ENCODE measurements at regions not wholly inside any gene's neighbourhood (a gene's known extent, or its start where the extent isn't known, plus 50 kb on each side); places are given as distances from the start of the nearest gene placed in this dataset.

DNA sequence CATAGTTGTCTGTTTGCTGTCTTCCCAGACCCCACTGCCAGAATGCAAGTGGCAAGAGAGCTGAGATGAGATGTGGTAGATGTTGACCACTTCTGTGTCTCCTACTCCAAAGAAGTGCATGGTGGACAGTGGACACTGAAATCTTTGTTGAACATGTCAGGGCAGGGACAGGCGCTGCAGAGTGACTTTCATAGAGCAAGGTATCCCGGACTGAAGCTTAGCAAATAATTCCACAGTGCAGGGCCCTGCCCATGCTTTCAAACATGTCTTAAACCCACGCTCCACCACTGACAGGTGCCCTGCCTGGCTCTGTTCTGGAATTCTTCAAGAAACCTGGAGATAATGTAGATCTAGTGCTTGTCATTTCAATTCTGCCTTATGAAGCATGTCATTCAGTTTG, 470.5 kb upstream of the ID2 start:
- TF ChIP-seq POLR2A (IDR thresholded peaks at IDR 0.05; ENCODE audit: low read length) (no peak), KDM5A (IDR thresholded peaks at IDR 0.05) (no peak), RARB (CRISPR knock-in tag; IDR thresholded peaks at IDR 0.05) (no peak), RCOR1 (IDR thresholded peaks at IDR 0.05; ENCODE audit: low read depth, low read length) (no peak), ZSCAN20 (CRISPR knock-in tag; IDR thresholded peaks at IDR 0.05) (no peak), EP300 (IDR thresholded peaks at IDR 0.05) (no peak), HDAC2 (IDR thresholded peaks at IDR 0.05) (no peak), ZC3H11A (IDR thresholded peaks at IDR 0.05) (no peak), RFX5 (IDR thresholded peaks at IDR 0.05) (no peak), NR3C1 (IDR thresholded peaks at IDR 0.05) (no peak), CBX8 (IDR thresholded peaks at IDR 0.05) (no peak)
- TF ChIP-seq, protein P1, sequence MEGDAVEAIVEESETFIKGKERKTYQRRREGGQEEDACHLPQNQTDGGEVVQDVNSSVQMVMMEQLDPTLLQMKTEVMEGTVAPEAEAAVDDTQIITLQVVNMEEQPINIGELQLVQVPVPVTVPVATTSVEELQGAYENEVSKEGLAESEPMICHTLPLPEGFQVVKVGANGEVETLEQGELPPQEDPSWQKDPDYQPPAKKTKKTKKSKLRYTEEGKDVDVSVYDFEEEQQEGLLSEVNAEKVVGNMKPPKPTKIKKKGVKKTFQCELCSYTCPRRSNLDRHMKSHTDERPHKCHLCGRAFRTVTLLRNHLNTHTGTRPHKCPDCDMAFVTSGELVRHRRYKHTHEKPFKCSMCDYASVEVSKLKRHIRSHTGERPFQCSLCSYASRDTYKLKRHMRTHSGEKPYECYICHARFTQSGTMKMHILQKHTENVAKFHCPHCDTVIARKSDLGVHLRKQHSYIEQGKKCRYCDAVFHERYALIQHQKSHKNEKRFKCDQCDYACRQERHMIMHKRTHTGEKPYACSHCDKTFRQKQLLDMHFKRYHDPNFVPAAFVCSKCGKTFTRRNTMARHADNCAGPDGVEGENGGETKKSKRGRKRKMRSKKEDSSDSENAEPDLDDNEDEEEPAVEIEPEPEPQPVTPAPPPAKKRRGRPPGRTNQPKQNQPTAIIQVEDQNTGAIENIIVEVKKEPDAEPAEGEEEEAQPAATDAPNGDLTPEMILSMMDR (IDR thresholded peaks at IDR 0.05) = no peak
- TF ChIP-seq, protein P2, sequence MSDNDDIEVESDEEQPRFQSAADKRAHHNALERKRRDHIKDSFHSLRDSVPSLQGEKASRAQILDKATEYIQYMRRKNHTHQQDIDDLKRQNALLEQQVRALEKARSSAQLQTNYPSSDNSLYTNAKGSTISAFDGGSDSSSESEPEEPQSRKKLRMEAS (IDR thresholded peaks at IDR 0.05) = no peak
